Stimulated activated effector memory CD8-positive, alpha-beta T cell treated with anti-CD3 and anti-CD28 coated beads, Interleukin-12 subunit alpha, Interleukin-12 subunit beta, amount 100 ng/mL, for 72 hours (primary cell): ENCODE measurements at regions not wholly inside any gene's neighbourhood (a gene's known extent, or its start where the extent isn't known, plus 50 kb on each side); places are given as distances from the start of the nearest gene placed in this dataset.
A peak's percentile ranks its signal among the peaks of the same experiment; 100 is the strongest.

Experiments
- ATAC-seq: fragments of 150-1000 bp; cut with Tn5 transposase; 2 replicates; pipeline ENCODE4 v1.10.0; 2021
- DNase-seq, 2 donors: peaks; one replicate each; pipeline ENCODE4 v3.0.0; 2021 to 2022; ENCODE audit warnings: low spot score in 2 of 2
- H3K27ac Mint-ChIP-seq: one replicate; pipeline ENCODE4 v1.8.0; 2022; ENCODE audit warnings: mild to moderate bottlenecking, mixed read lengths
- H3K36me3 Mint-ChIP-seq: one replicate; pipeline ENCODE4 v1.8.0; 2022; ENCODE audit warnings: mild to moderate bottlenecking, mixed read lengths
- H3K4me1 Mint-ChIP-seq: one replicate; pipeline ENCODE4 v1.8.0; 2022; ENCODE audit warnings: mixed read lengths
- H3K4me3 Mint-ChIP-seq: one replicate; pipeline ENCODE4 v1.8.0; 2022; ENCODE audit warnings: mild to moderate bottlenecking, mixed read lengths
- H3K9me3 Mint-ChIP-seq: one replicate; pipeline ENCODE4 v1.8.0; 2022; ENCODE audit warnings: mixed read lengths

DNA sequence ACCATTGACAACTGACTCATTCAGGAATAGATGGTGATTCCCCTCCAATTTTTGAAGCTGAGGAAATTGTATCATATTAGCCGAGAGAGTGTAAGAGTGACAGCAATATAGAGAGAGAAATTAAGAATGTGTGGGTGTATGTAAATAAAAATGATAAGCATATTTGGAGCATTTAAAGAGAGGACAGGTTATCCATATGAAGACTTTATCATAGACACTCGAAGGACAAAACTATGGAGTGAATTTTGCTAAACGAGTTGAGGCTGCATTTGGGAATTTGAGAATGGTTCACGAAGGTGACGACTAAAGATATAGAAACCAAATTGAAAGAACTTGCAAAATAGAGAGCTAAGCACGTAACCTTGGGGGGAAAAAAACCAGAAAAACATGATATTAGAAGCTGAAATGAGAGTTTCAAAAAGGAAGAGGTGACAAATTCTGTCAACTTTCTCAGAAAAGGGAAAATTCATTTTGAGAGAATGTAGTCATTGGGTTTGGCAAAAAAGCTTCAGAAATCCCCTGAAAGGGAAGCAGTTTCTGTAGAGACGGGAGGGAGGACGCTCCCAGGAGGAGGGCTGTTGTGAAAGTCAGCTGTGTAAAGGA lies 129.7 kb downstream of the KCNJ2 start:
- no peak overlapping the region for H3K4me3 Mint-ChIP-seq
- H3K27ac Mint-ChIP-seq = no peak overlapping the region

DNA sequence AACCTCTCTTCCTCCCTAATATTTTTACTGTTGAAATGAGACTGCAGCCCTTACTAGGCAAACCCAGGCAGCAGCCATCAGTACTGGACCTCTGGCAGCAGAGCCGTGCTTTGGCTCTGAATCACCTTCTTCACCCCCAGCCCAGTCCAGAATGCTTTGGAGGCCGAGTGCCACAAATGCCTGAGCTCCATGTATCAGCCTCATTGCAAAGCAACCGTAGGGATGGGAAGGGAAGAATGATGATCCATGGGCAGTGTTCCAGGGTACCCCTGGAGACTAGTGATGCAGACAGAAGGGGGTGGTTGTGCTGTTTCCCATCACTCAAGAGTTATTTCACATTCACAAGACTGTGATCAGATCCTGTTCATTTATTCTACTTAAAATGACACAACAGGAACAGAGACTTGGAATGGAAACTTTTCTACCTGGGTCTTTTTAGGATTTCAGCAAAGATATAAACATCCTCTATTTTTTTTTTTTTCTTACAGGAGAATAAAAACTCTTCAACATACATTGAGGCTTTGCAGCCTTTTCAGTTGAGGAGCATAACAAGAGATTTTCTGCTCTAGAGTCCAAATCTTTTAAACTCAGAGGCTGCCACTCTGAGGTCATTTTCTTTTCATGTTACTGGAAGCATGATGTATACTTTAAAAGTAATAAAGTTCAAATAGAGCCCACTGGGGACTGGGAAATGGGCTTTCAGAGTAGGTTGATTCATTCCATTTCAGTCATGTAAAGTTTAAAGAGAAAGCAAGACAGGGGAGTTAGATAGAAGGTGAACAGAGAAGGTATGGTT lies 138.3 kb downstream of the KCNJ2 start:
- no peak overlapping the region for H3K4me3 Mint-ChIP-seq
- no peak overlapping the region for H3K27ac Mint-ChIP-seq
- no peaks in the 10 kb centered on the region for H3K36me3 Mint-ChIP-seq
- peaks cover 6% of the 10 kb centered on the region for H3K9me3 Mint-ChIP-seq
- no peak for ATAC-seq
- DNase-seq = no peak
- H3K4me1 Mint-ChIP-seq = no peaks in the 10 kb centered on the region

More for the DNA sequence above, 129.7 kb downstream of the KCNJ2 start:
- no peak for DNase-seq
- peak; percentile 50 for ATAC-seq
- peaks cover 17% of the 10 kb centered on the region for H3K9me3 Mint-ChIP-seq
- no peaks in the 10 kb centered on the region for H3K36me3 Mint-ChIP-seq
- peaks cover 5% of the 10 kb centered on the region for H3K4me1 Mint-ChIP-seq

DNA sequence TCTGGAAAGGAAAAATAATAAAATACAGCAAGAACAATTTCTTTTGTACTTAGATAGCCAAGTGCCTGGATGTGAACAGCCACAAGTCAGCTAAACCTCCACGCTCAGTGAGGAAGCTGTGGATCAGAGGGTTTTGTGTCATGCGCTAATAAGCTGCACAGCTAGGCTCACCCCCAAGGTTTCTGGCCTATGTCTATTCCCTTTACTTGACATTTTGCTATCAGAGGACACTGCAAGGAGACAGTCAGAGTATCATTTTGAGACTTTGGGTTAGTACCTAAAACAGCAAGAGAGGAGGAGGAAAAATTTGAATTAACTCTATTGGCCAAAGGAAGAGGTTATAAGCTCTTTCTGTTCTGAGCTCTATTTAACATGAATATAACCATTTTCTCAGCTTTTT lies 139.3 kb downstream of the KCNJ2 start:
- H3K4me1 Mint-ChIP-seq = no peaks in the 10 kb centered on the region
- DNase-seq (no peak), ATAC-seq (no peak)
- no peak overlapping the region for H3K4me3 Mint-ChIP-seq
- peaks cover 6% of the 10 kb centered on the region for H3K9me3 Mint-ChIP-seq
- H3K36me3 Mint-ChIP-seq = no peaks in the 10 kb centered on the region
- H3K27ac Mint-ChIP-seq = no peak overlapping the region

DNA sequence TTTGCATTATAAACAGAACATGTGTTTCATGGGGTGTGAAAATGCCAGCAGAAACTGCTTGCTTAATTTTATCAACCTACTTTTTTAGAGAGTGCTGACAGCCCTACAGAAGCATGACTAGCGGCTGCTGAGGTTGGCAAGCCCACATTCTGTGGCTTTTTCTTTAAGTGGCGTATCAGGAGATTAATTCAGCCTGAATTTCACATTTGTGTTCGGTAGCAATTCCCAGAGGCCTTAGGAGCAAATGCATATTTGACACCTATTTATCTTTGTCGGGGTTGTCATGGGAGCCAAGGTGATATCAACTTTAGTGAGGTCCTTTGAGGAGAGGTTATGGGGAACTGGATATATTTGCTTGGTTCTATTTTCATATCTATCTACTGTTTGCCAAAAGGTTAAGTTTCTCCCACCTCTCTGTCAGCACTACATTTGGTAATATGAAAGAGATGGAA lies 140.9 kb downstream of the KCNJ2 start:
- DNase-seq = no peak

DNA sequence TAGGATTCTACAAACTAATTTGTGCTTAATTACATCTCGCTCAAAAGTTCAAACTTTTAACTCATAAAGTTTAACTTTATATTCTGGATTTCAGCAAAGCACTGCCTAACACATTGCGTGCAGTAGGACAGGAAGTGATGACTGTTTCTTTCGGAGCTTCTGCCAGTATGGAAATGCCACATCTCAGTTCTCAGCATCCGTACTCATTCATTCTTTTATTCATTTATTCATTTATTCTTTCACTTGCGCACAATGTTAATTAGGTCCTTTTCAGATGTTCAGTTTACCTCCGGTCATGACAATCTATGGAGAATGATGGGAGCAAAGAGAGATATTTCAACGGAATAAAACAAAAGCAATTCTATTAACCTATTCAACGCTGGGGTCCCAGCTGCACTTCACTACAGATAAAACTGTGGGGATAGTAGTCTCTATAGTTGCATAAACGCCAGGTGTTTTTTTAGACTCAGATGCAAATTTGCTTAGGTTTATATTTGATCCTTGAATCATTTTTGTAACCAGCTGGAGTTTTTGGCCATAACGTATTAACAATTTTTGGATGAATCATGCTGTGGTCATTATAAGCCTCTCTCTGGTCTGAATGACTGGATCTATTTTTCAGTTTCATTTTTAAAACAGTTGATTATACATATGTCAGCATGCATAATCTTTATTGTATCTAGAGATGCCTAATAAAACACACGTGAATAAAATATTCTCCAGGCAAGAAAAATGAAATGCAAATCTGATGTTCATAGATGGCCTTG lies 143.9 kb downstream of the KCNJ2 start:
- ATAC-seq = no peak
- H3K4me1 Mint-ChIP-seq = no peaks in the 10 kb centered on the region
- no peak overlapping the region for H3K4me3 Mint-ChIP-seq
- no peaks in the 10 kb centered on the region for H3K36me3 Mint-ChIP-seq
- H3K27ac Mint-ChIP-seq = no peak overlapping the region
- DNase-seq = no peak
- no peaks in the 10 kb centered on the region for H3K9me3 Mint-ChIP-seq

More for the DNA sequence above, 140.9 kb downstream of the KCNJ2 start:
- no peak for ATAC-seq
- Mint-ChIP-seq H3K4me1 (no peaks in the 10 kb centered on the region), H3K9me3 (no peaks in the 10 kb centered on the region), H3K36me3 (no peaks in the 10 kb centered on the region), H3K27ac (no peak overlapping the region), H3K4me3 (no peak overlapping the region)

DNA sequence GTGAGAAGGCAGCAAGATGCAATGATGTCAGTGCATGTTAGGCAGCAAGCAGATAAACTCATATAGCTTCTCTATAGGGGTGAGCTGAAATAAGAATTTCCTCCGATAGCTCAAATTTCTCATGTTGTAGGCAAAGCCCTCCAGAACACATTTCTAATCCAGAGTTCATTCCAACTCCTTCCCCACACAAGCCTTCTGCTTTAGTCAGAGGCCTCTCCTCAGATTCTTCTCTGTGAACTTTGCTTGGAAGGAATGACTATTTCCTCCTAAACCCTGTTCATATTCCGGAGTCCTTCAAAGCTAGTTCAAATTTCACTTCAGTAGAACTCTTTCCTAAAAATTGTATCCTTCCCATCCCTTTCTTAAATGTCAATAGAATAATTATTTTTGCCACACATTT lies 144.8 kb downstream of the KCNJ2 start:
- H3K4me3 Mint-ChIP-seq = no peak overlapping the region
- ATAC-seq = no peak
- no peak overlapping the region for H3K27ac Mint-ChIP-seq
- no peaks in the 10 kb centered on the region for H3K4me1 Mint-ChIP-seq
- DNase-seq = no peak
- H3K9me3 Mint-ChIP-seq = peaks cover 5% of the 10 kb centered on the region
- no peaks in the 10 kb centered on the region for H3K36me3 Mint-ChIP-seq

DNA sequence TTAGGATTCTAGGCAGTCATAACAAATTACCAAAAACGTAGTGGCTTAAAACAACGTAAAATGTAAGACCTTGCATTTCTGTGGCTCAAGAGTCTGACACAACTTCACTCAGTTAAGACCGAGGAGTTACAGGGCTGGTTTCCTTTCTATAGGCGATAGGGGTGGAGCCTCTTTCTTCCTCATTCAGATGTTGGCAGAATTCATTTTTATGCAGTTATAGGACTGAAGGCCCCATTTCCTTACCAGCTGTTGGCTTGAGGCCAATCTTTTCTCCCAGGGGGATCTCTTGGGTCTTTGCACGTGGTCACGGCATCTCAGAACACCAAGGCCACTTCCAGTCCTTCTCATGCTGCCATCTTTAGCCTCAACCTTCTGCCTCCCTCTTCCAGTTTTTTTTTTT lies 145.2 kb downstream of the KCNJ2 start:
- Mint-ChIP-seq H3K4me3 (no peak overlapping the region), H3K36me3 (no peaks in the 10 kb centered on the region), H3K9me3 (peaks cover 6% of the 10 kb centered on the region), H3K4me1 (no peaks in the 10 kb centered on the region), H3K27ac (no peak overlapping the region)
- no peak for ATAC-seq
- no peak for DNase-seq

DNA sequence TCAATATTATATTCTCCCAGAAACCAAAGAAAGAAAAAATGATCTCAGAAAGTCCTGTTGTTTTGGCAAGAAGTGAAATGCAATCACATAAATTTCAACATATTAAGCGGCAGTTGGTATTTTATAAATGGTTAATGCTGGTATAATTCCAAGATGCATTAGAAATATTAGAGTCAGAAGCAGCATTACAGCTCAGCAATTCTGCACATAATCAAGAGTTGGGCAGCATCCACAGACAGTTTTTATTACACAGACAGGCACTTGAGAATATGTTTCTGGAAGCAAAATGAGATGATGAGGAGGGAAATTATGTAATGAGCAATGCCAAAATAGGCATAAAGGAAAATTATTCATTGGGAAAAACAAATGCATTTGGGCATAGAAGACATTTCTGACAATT lies 148.1 kb downstream of the KCNJ2 start:
- no peak overlapping the region for H3K27ac Mint-ChIP-seq
- DNase-seq = no peak
- no peak overlapping the region for H3K4me3 Mint-ChIP-seq
- no peaks in the 10 kb centered on the region for H3K36me3 Mint-ChIP-seq
- ATAC-seq = no peak
- H3K9me3 Mint-ChIP-seq = peaks cover 10% of the 10 kb centered on the region
- H3K4me1 Mint-ChIP-seq = no peaks in the 10 kb centered on the region

DNA sequence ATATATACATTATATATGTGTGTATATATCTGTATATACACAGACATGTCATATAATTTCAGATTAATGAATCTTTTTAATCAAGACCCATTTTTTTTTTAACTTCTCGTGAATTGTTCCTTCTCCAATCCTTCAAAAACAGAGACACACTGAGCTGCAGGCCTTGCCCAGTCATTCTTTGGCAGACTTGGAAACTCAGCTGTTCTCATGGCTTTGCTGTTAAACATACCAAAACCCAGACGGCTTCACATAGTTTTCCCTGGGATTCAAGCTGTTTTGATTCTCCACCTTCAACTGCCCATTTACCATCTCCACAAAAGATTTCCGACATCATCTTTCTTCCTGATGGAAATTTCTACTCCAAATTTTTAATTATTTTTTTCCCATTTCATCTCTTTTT lies 148.7 kb downstream of the KCNJ2 start:
- Mint-ChIP-seq H3K36me3 (no peaks in the 10 kb centered on the region), H3K27ac (no peak overlapping the region)
- DNase-seq = no peak

DNA sequence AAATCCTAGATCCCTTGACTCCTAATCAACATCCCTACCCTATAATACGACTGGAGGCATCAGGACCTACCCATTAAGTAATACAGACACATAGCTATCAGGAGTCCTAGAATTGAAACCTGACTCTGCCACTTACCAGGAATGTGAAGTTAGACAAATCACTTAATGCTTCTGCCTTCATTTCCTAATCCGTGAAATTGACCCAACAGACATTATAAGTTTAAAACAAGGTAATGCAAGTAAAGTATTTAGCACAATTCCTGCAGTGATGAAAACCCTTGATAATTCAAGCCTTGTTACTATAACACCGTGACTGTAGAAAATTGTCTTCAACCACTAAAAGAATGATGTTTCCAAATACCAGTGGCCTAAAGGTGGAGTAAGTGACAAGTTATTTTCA lies 150.2 kb downstream of the KCNJ2 start:
- no peak overlapping the region for H3K4me3 Mint-ChIP-seq
- DNase-seq (no peak), ATAC-seq (no peak)
- H3K4me1 Mint-ChIP-seq = no peaks in the 10 kb centered on the region
- H3K9me3 Mint-ChIP-seq = peaks cover 13% of the 10 kb centered on the region
- H3K36me3 Mint-ChIP-seq = no peaks in the 10 kb centered on the region
- no peak overlapping the region for H3K27ac Mint-ChIP-seq

More for the DNA sequence above, 148.7 kb downstream of the KCNJ2 start:
- no peak for ATAC-seq
- H3K4me1 Mint-ChIP-seq = no peaks in the 10 kb centered on the region
- H3K4me3 Mint-ChIP-seq = no peak overlapping the region
- H3K9me3 Mint-ChIP-seq = peaks cover 13% of the 10 kb centered on the region

DNA sequence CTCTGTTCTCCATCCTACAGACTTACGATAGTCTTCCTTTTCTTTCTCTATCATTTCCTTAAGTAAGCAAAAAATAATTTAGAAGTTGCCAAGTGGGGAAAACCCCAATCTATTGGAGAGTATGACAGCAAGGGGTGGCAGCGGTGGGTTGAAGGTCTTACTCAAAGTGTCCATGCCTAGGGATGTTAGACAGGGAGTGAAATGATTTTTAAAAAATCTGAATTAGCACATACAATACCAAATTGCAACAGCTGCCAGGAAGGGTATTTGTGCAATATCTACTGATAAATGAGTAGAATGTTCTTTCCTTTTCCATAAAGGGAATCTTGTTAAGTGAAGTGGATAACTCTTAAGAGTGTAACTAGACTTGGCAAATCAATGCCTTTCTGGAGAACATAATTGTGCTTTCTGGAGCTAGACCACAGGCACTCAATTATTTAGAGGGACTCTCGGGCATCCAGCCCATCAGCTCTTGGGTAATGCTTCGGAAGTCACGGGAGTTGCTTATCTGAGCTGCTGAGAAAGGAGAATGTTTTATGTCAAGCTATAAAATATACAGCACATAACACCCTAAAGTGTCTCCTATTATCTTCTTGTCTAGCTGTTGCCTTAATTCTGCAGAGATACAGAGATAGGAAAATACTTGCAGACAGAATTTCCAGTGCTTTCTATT lies 151.5 kb downstream of the KCNJ2 start:
- no peak overlapping the region for H3K27ac Mint-ChIP-seq
- DNase-seq = no peak
- no peaks in the 10 kb centered on the region for H3K36me3 Mint-ChIP-seq

DNA sequence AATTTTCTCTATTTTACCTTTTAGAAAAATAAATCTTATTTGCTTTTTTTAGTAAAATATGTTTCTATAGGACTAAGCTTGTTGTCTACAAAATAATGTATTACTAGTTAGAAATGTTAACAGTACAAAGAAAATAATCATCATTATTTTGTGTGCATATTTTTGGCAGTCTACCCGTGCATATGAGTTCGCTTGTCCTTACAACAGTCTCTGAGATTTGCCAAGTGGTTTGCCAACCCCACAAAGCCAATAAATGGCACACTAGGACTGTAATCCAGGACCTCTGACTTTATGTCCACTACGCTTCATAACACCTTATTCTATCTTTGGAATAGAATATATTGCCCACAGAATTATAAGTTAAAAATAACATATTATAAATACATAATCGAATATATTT lies 152.0 kb downstream of the KCNJ2 start:
- H3K4me1 Mint-ChIP-seq = no peaks in the 10 kb centered on the region
- no peak overlapping the region for H3K27ac Mint-ChIP-seq
- ATAC-seq (no peak), DNase-seq (no peak)
- peaks cover 17% of the 10 kb centered on the region for H3K9me3 Mint-ChIP-seq
- H3K4me3 Mint-ChIP-seq = no peak overlapping the region
- no peaks in the 10 kb centered on the region for H3K36me3 Mint-ChIP-seq

More for the DNA sequence above, 151.5 kb downstream of the KCNJ2 start:
- no peak for ATAC-seq
- H3K4me3 Mint-ChIP-seq = no peak overlapping the region
- peaks cover 17% of the 10 kb centered on the region for H3K9me3 Mint-ChIP-seq
- H3K4me1 Mint-ChIP-seq = no peaks in the 10 kb centered on the region

DNA sequence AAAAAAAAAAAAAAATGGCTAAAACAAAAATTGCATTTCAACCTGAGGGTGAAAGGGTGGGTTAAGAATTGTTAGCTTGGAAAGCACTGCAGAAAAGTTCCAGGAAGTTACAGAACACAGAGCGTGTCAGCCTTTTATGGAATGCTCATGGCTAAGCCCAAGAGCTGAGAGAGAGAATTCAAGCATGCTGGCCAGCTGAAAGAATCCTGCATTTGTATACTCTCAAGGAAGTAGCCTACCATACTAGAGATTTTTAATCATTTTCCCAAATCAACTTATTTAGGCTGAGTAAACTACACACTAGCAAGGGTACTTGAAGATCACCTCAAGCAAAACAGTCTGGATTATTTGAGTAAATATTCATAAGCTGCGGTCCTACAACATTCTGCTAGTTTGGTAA lies 153.9 kb downstream of the KCNJ2 start:
- no peak for DNase-seq
- H3K36me3 Mint-ChIP-seq = no peaks in the 10 kb centered on the region
- no peak overlapping the region for H3K27ac Mint-ChIP-seq

DNA sequence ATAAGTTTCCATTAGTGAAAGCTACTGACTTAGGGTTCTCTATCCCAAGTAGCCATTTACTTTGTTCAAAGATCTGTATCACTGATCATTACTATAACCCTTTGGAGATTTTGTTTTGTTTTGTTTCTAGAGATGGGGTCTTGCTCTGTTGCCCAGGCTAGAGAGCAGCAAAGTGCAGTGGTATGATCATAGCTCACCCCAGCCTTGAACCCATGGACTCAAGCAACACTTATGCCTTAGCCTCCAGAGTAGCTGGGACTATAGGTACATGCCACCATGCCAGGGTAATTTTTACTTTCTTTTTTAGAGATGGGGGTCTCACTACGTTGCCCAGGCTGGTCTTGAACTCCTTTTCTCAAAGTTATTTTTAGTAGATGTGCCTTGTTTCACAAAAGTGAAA lies 154.7 kb downstream of the KCNJ2 start:
- Mint-ChIP-seq H3K4me1 (no peaks in the 10 kb centered on the region), H3K36me3 (no peaks in the 10 kb centered on the region), H3K4me3 (no peak overlapping the region), H3K27ac (no peak overlapping the region), H3K9me3 (peaks cover 13% of the 10 kb centered on the region)
- ATAC-seq (no peak), DNase-seq (no peak)

More for the DNA sequence above, 153.9 kb downstream of the KCNJ2 start:
- Mint-ChIP-seq H3K4me3 (no peak overlapping the region), H3K4me1 (no peaks in the 10 kb centered on the region), H3K9me3 (peaks cover 17% of the 10 kb centered on the region)
- ATAC-seq = no peak

DNA sequence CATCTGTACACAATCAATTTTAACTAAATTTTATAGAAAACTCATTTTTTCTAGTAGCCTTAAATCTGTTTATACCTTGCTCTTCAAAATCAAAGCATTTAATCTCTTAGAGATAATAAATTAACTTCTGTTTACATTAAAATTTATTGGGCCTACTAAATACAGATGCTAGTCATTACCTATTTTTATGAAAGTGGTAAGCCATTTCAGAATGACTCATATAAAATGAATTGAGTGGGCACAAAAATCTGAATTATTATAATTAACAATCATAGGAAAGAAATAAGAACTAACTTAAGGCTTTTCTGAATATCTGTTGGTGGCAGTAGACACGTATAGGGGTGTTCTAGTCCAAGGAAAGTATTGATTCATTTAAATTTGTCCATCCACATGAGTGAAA lies 157.9 kb downstream of the KCNJ2 start:
- Mint-ChIP-seq H3K36me3 (no peaks in the 10 kb centered on the region), H3K4me1 (no peaks in the 10 kb centered on the region), H3K9me3 (peaks cover 8% of the 10 kb centered on the region), H3K4me3 (no peak overlapping the region), H3K27ac (no peak overlapping the region)
- ATAC-seq = no peak
- DNase-seq = no peak
